Heart right ventricle (tissue), 16 donors: ENCODE measurements at regions not wholly inside any gene's neighbourhood (a gene's known extent, or its start where the extent isn't known, plus 50 kb on each side); places are given as distances from the start of the nearest gene placed in this dataset.
"Not testable (repeated sequence)": the region's sequence is repeated elsewhere in the genome, so short reads cannot be mapped to it uniquely, and the experiment has no call there.

ENCODE experiments used
- ATAC-seq, 8 donors: fragments of 200-7000 bp; cut with Tn5 transposase; one replicate each; pipeline ENCODE4 v1.9.1; 2020; ENCODE audit warnings: mild to moderate bottlenecking in 8 of 8, moderate library complexity in 8 of 8, moderate number of reproducible peaks in 1 of 8
- DNase-seq, 2 donors: peaks; one replicate each; pipeline ENCODE4 v3.0.0-alpha.2; 2020
- H3K27ac ChIP-seq, 10 donors: fragments of 200-600 bp; sonication (generic) in 2 of 10; one replicate each; pipeline versions ENCODE4 v1.5.0 to v1.8.0; 2020 to 2022; ENCODE audit warnings: mild to moderate bottlenecking in 3 of 10
- H3K27me3 ChIP-seq, 7 donors: fragments of 200-600 bp; one replicate each; pipeline ENCODE4 v1.8.0; 2021 to 2022; ENCODE audit warnings: mild to moderate bottlenecking in 2 of 7
- H3K36me3 ChIP-seq, 9 donors: fragments of 200-600 bp; sonication (generic) in 1 of 9; one replicate each; pipeline versions ENCODE4 v1.5.0 to v1.8.0; 2020 to 2022; ENCODE audit warnings: mild to moderate bottlenecking in 2 of 9
- H3K4me1 ChIP-seq, 9 donors: fragments of 200-600 bp; sonication (generic) in 1 of 9; one replicate each; pipeline versions ENCODE4 v1.5.0 to v1.8.0; 2020 to 2022; ENCODE audit warnings: mild to moderate bottlenecking in 4 of 9
- H3K4me3 ChIP-seq, 10 donors: fragments of 200-600 bp; sonication (generic) in 2 of 10; one replicate each; pipeline versions ENCODE4 v1.5.0 to v1.8.0; 2020 to 2022; ENCODE audit warnings: mild to moderate bottlenecking in 7 of 10, moderate library complexity in 2 of 10
- H3K9me3 ChIP-seq, 11 donors: fragments of 200-600 bp in 10 of 11; sonication (generic) in 2 of 11; one replicate each; pipeline versions ENCODE4 v1.5.0 to v1.8.0; 2013 to 2022; ENCODE audit warnings: mild to moderate bottlenecking in 2 of 11, control low read depth in 1 of 11, moderate library complexity in 1 of 11
- CTCF ChIP-seq, 9 donors: fragments of 200-600 bp; sonication (generic) in 2 of 9; IDR thresholded peaks; one replicate each; pipeline versions ENCODE4 v1.5.0 to v1.8.0; 2021 to 2022; ENCODE audit warnings: antibody characterized with exemption in 9 of 9, mild to moderate bottlenecking in 5 of 9, moderate library complexity in 1 of 9
- WGBS, 2 donors: extraction: QIAGEN DNeasy Blood & Tissue Kit; methylation state at CpG; one replicate each; pipeline ENCODE4 v1.1.7; 2013; ENCODE audit warnings: inconsistent platforms in 1 of 2; 5-methylcytosine and 5-hydroxymethylcytosine counted together
- intact Hi-C, 10 donors: fragments of 100-400 bp; cut with DNase I; formaldehyde crosslinking; loops; one replicate each; pipeline versions ENCODE4 v1.11.1 to v1.14.2; 2022
- donor health status: Arrhythmogenic right ventricular cardiomyopathy.
- donor health status: ischemic (EF 13 %, LVEDD 7.1; RV severe dilation, severe dysfunction).
- donor health status: healthy with polysubstance abuse.
- donor health status: DM: no; HTN: yes; CAD: no.
- donor health status: DM: no; HTN: no; CAD: no.
- donor health status: ischemic (EF 25% LVEDD 6.9; RV normal size, moderate dysfunction).
- donor health status: ischemic (EF 25% LVEDD 5.7; RV mildly dilated, moderate dysfunction).
- donor health status: healthy.
- donor health status: DM: yes; HTN: yes; CAD: no.
- donor health status: Ischemic cardiomyopathy.
- donor health status: ischemic (EF 35%, LVEDD 5.7; RV mildly dilated, moderate dysfunction).
- donor health status: nonischemic (EF 11% LVEDD 7.7; RV severe dilation, severe dysfunction).
- donor health status: DM: yes; HTN: yes; CAD: no.
- donor health status: PGD.
- donor health status: ischemic (EF 29% LVEDD 5.4; RV normal size, mild dysfunction).
- donor health status: nonischemic (EF 23%, LVEDD 6.1; RV moderate dilation, normal function).

DNA sequence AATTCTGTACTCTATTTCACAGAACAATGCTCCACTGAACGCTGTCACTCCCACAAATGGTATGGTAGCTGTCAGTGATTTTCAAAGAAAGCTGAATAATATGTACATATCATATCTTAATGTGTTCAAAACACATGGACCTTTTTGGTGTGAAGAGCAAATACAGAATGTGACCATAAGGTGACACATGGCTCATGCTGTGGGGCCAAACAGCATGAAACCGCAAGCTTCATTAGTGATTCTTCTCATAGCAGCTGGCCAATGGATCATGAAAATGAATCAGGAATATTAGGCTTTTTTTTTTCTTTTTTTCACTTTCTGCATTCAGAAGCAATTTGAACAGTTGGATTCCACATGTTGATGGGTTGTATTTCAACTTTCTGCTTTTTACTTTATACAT lies 54.9 kb upstream of the CDH9 start:
- Histone ChIP-seq H3K27ac (no peak overlapping the region), H3K4me1 (no peaks in the 10 kb centered on the region), H3K27me3 (no peaks in the 10 kb centered on the region), H3K36me3 (no peaks in the 10 kb centered on the region), H3K4me3 (no peak overlapping the region), H3K9me3 (peaks cover 0 to 10% (median 0%) of the 10 kb centered on the region in 11 donors)
- WGBS, 2 donors = 79 to 81% methylated on average over 2 of the region's 2 CpGs
- no peak for ATAC-seq
- no peak for DNase-seq
- intact Hi-C loops = no loop called here
- TF ChIP-seq CTCF (IDR thresholded peaks at IDR 0.05) = no peak

- Histone ChIP-seq H3K9me3 (peaks cover 0 to 10% (median 0%) of the 10 kb centered on the region in 11 donors), H3K4me3 (no peak overlapping the region), H3K4me1 (no peaks in the 10 kb centered on the region), H3K27me3 (no peaks in the 10 kb centered on the region), H3K27ac (no peak overlapping the region), H3K36me3 (no peaks in the 10 kb centered on the region)
- ATAC-seq (no peak), DNase-seq (no peak)
- 61 to 64% methylated on average over 1 of the region's 1 CpG for WGBS, 2 donors
- intact Hi-C loops = no loop called here
- no peak for TF ChIP-seq CTCF (IDR thresholded peaks at IDR 0.05)
Observed at GRCh38 chr5:27091858-27092257, 53.5 kb upstream of the CDH9 start.

DNA sequence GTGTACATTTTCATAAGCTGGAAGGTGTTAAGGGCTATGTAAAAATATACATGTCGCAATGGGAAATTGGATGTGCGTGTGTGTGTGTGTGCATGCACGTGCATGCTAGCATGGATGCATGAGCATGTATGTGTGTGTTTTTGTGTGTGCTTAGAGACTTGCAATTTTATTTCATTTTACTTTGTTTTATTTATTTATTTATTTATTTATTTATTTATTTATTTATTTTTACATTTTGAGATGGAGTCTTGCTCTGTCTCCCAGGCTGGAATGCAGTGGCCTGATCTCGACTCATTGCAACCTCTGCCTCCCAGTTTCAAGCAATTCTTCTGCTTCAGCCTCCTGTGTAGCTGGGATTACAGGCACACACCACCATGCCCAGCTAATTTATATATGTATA lies 50.4 kb upstream of the CDH9 start:
- peaks cover 0 to 18% (median 0%) of the 10 kb centered on the region in 11 donors for H3K9me3 ChIP-seq
- H3K27ac ChIP-seq, DNase-seq, intact Hi-C loops, H3K27me3 ChIP-seq, H3K36me3 ChIP-seq, ATAC-seq, H3K4me3 ChIP-seq, H3K4me1 ChIP-seq: not testable (repeated sequence)
- 92 to 95% methylated on average over 4 of the region's 4 CpGs for WGBS, 2 donors
